Panc1 (cell line): ENCODE measurements at regions not wholly inside any gene's neighbourhood (a gene's known extent, or its start where the extent isn't known, plus 50 kb on each side); places are given as distances from the start of the nearest gene placed in this dataset.

Experiments used
- POLR2AphosphoS5 ChIP-seq: IDR thresholded peaks from 2 replicates; pipeline ENCODE4 v1.6.1; 2012; ENCODE audit warnings: mild to moderate bottlenecking, low read depth, low read length, moderate library complexity
- TCF7L2 ChIP-seq: IDR thresholded peaks from 2 replicates; pipeline ENCODE4 v1.6.1; 2011; ENCODE audit warnings: mild to moderate bottlenecking, low read depth, low read length, inconsistent platforms
- TF ChIP-seq, protein P1 (sequence below): fragments of 450-650 bp; IDR thresholded peaks from 2 replicates; pipeline ENCODE4 v1.5.1; 2017; ENCODE audit warnings: mild to moderate bottlenecking
- TF ChIP-seq, protein P2 (sequence below), 2 experiments: IDR thresholded peaks; 2 replicates each; pipeline ENCODE4 v1.6.1; 2011 to 2012; ENCODE audit warnings: low read depth in 2 of 2, control low read depth in 1 of 2, low read length in 1 of 2, mild to moderate bottlenecking in 1 of 2, moderate library complexity in 1 of 2; ENCODE audit not compliant: insufficient read depth in 1 of 2

DNA sequence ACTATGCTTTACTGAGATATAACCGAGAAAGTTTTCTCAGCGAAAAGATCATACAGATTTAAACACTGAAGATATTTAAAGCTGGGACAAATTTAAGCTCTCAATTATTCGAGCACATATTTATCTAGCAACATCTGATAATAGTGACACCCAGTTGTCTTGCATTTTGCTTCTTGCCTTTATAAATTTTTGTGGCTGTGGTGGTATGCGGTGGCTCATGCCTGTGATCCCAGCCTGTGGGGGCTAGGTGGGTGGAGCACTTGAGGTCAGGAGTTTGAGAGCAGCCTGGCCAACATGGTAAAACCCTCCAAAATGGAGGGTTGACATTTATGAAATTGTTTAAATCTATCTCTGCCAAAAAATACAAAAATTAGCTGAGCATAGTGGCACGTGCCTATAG is 312.2 kb downstream of the SPATA17 start:
- TF ChIP-seq, protein P1, sequence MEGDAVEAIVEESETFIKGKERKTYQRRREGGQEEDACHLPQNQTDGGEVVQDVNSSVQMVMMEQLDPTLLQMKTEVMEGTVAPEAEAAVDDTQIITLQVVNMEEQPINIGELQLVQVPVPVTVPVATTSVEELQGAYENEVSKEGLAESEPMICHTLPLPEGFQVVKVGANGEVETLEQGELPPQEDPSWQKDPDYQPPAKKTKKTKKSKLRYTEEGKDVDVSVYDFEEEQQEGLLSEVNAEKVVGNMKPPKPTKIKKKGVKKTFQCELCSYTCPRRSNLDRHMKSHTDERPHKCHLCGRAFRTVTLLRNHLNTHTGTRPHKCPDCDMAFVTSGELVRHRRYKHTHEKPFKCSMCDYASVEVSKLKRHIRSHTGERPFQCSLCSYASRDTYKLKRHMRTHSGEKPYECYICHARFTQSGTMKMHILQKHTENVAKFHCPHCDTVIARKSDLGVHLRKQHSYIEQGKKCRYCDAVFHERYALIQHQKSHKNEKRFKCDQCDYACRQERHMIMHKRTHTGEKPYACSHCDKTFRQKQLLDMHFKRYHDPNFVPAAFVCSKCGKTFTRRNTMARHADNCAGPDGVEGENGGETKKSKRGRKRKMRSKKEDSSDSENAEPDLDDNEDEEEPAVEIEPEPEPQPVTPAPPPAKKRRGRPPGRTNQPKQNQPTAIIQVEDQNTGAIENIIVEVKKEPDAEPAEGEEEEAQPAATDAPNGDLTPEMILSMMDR: no peak
- TF ChIP-seq, protein P2, sequence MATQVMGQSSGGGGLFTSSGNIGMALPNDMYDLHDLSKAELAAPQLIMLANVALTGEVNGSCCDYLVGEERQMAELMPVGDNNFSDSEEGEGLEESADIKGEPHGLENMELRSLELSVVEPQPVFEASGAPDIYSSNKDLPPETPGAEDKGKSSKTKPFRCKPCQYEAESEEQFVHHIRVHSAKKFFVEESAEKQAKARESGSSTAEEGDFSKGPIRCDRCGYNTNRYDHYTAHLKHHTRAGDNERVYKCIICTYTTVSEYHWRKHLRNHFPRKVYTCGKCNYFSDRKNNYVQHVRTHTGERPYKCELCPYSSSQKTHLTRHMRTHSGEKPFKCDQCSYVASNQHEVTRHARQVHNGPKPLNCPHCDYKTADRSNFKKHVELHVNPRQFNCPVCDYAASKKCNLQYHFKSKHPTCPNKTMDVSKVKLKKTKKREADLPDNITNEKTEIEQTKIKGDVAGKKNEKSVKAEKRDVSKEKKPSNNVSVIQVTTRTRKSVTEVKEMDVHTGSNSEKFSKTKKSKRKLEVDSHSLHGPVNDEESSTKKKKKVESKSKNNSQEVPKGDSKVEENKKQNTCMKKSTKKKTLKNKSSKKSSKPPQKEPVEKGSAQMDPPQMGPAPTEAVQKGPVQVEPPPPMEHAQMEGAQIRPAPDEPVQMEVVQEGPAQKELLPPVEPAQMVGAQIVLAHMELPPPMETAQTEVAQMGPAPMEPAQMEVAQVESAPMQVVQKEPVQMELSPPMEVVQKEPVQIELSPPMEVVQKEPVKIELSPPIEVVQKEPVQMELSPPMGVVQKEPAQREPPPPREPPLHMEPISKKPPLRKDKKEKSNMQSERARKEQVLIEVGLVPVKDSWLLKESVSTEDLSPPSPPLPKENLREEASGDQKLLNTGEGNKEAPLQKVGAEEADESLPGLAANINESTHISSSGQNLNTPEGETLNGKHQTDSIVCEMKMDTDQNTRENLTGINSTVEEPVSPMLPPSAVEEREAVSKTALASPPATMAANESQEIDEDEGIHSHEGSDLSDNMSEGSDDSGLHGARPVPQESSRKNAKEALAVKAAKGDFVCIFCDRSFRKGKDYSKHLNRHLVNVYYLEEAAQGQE (IDR thresholded peaks at IDR 0.05; ENCODE audit: insufficient read depth in 1 of 2, low read depth in 2 of 2, low read length in 1 of 2): no peak
- no peak for TF ChIP-seq TCF7L2
- TF ChIP-seq POLR2AphosphoS5: no peak
